H9 (cell line): ENCODE measurements at regions not wholly inside any gene's neighbourhood (a gene's known extent, or its start where the extent isn't known, plus 50 kb on each side); places are given as distances from the start of the nearest gene placed in this dataset.

Experiments used
- DNase-seq: peaks from one replicate; pipeline ENCODE4 v3.0.0-alpha.2; 2017
- H2AFZ ChIP-seq: one replicate; pipeline ENCODE4 v1.6.1; 2013; ENCODE audit warnings: mild to moderate bottlenecking, low read length, control low read depth, moderate library complexity
- H2AK5ac ChIP-seq: 2 replicates; pipeline ENCODE4 v1.6.1; 2013; ENCODE audit warnings: low read length, control low read depth, mixed read lengths; ENCODE audit not compliant: insufficient read length
- H2BK120ac ChIP-seq: one replicate; pipeline ENCODE4 v1.6.1; 2013; ENCODE audit warnings: low read depth, mild to moderate bottlenecking, low read length, control low read depth, inconsistent platforms; ENCODE audit not compliant: poor library complexity, severe bottlenecking
- H2BK12ac ChIP-seq: 2 replicates; pipeline ENCODE4 v1.6.1; 2013; ENCODE audit warnings: low read length, control low read depth, mixed read lengths, low read depth; ENCODE audit not compliant: insufficient read length
- H2BK15ac ChIP-seq: 2 replicates; pipeline ENCODE4 v1.6.1; 2013; ENCODE audit warnings: low read depth, low read length, control low read depth
- H2BK20ac ChIP-seq: one replicate; pipeline ENCODE4 v1.6.1; 2013; ENCODE audit warnings: low read depth, mild to moderate bottlenecking, low read length, control low read depth, inconsistent platforms; ENCODE audit not compliant: poor library complexity, severe bottlenecking
- H2BK5ac ChIP-seq: 2 replicates; pipeline ENCODE4 v1.6.1; 2013; ENCODE audit warnings: low read length, control low read depth, mixed read lengths; ENCODE audit not compliant: insufficient read length
- H3K14ac ChIP-seq: 2 replicates; pipeline ENCODE4 v1.6.1; 2013; ENCODE audit warnings: low read length, control low read depth; ENCODE audit not compliant: insufficient read depth
- H3K18ac ChIP-seq: 2 replicates; pipeline ENCODE4 v1.6.1; 2013; ENCODE audit warnings: low read depth, mild to moderate bottlenecking, mixed read lengths, low read length, control low read depth; ENCODE audit not compliant: insufficient read length
- H3K23ac ChIP-seq: 2 replicates; pipeline ENCODE4 v1.6.1; 2013; ENCODE audit warnings: low read length, control low read depth, mixed read lengths, low read depth; ENCODE audit not compliant: insufficient read length
- H3K23me2 ChIP-seq: 2 replicates; pipeline ENCODE4 v1.6.1; 2013; ENCODE audit warnings: low read depth, mild to moderate bottlenecking, mixed read lengths, low read length, control low read depth; ENCODE audit not compliant: insufficient read length, poor library complexity, severe bottlenecking
- H3K27ac ChIP-seq: 2 replicates; pipeline ENCODE4 v1.5.1; 2013; ENCODE audit warnings: low read length, control low read depth, mixed read lengths, low read depth; ENCODE audit not compliant: insufficient read length
- H3K27me3 ChIP-seq: 2 replicates; pipeline ENCODE4 v1.6.1; 2013; ENCODE audit warnings: low read length, control low read depth, inconsistent platforms; ENCODE audit not compliant: insufficient read depth
- H3K4ac ChIP-seq: 2 replicates; pipeline ENCODE4 v1.6.1; 2013; ENCODE audit warnings: low read depth, mild to moderate bottlenecking, control low read depth, inconsistent platforms, low read length, moderate library complexity
- H3K4me1 ChIP-seq: 2 replicates; pipeline ENCODE4 v1.6.1; 2013; ENCODE audit warnings: low read length, control low read depth, inconsistent platforms; ENCODE audit not compliant: insufficient read depth
- H3K4me2 ChIP-seq: 2 replicates; pipeline ENCODE4 v1.6.1; 2013; ENCODE audit warnings: low read length, control low read depth, mixed read lengths; ENCODE audit not compliant: insufficient read length, insufficient read depth
- H3K56ac ChIP-seq: 2 replicates; pipeline ENCODE4 v1.6.1; 2013; ENCODE audit warnings: low read depth, mild to moderate bottlenecking, mixed read lengths, low read length, control low read depth; ENCODE audit not compliant: insufficient read length
- H3K79me1 ChIP-seq: 2 replicates; pipeline ENCODE4 v1.6.1; 2013; ENCODE audit warnings: low read depth, mild to moderate bottlenecking, moderate library complexity, low read length, control low read depth, inconsistent platforms; ENCODE audit not compliant: insufficient read depth, poor library complexity, severe bottlenecking
- H3K79me2 ChIP-seq: 2 replicates; pipeline ENCODE4 v1.6.1; 2013; ENCODE audit warnings: low read length, control low read depth, inconsistent platforms; ENCODE audit not compliant: insufficient read depth
- H3K9ac ChIP-seq: 2 replicates; pipeline ENCODE4 v1.6.1; 2013; ENCODE audit warnings: low read length, control low read depth, mixed read lengths; ENCODE audit not compliant: insufficient read length; ENCODE audit errors: extremely low read depth
- H3K9me3 ChIP-seq: one replicate; pipeline ENCODE4 v1.6.1; 2013; ENCODE audit warnings: low read depth, low read length, inconsistent platforms; ENCODE audit not compliant: control insufficient read depth
- H3T11ph ChIP-seq: one replicate; pipeline ENCODE4 v1.6.1; 2013; ENCODE audit warnings: mild to moderate bottlenecking, low read length, control low read depth, inconsistent platforms
- H4K20me1 ChIP-seq: one replicate; pipeline ENCODE4 v1.6.1; 2013; ENCODE audit not compliant: control insufficient read depth, insufficient read length, insufficient read depth
- H4K5ac ChIP-seq: 2 replicates; pipeline ENCODE4 v1.6.1; 2013; ENCODE audit warnings: low read depth, mild to moderate bottlenecking, mixed read lengths, low read length, control low read depth; ENCODE audit not compliant: insufficient read length
- H4K8ac ChIP-seq: replicated peaks from 2 replicates; pipeline ENCODE4 v1.6.1; 2013; ENCODE audit warnings: low read length, control low read depth, mixed read lengths, low read depth; ENCODE audit not compliant: insufficient read length
- H4K91ac ChIP-seq: 2 replicates; pipeline ENCODE4 v1.6.1; 2013; ENCODE audit warnings: low read depth, mild to moderate bottlenecking, moderate library complexity, mixed read lengths, low read length, control low read depth; ENCODE audit not compliant: insufficient read length
- H3K27ac Mint-ChIP-seq, 3 experiments: 2 replicates in 2 of 3; 3 replicates in 1 of 3; pipeline ENCODE4 v1.8.0; 2020 to 2021; ENCODE audit warnings: mixed read lengths in 3 of 3, mild to moderate bottlenecking in 1 of 3, moderate library complexity in 1 of 3
- H3K27me3 Mint-ChIP-seq: 2 replicates; pipeline ENCODE4 v1.8.0; 2021; ENCODE audit warnings: low read depth, mild to moderate bottlenecking, moderate library complexity, mixed read lengths
- H3K36me3 Mint-ChIP-seq, 3 experiments: 2 replicates in 2 of 3; 3 replicates in 1 of 3; pipeline ENCODE4 v1.8.0; 2020 to 2021; ENCODE audit warnings: low read depth in 3 of 3, mixed read lengths in 3 of 3; ENCODE audit not compliant: insufficient read depth in 1 of 3
- H3K4me1 Mint-ChIP-seq, 2 experiments: 2 replicates each; pipeline ENCODE4 v1.8.0; 2020; ENCODE audit warnings: mixed read lengths in 2 of 2
- H3K4me3 Mint-ChIP-seq, 2 experiments: 2 replicates in 1 of 2; 3 replicates in 1 of 2; pipeline ENCODE4 v1.8.0; 2020 to 2021; ENCODE audit warnings: mild to moderate bottlenecking in 2 of 2, mixed read lengths in 2 of 2, moderate library complexity in 1 of 2
- H3K9me3 Mint-ChIP-seq, 2 experiments: 2 replicates in 1 of 2; 3 replicates in 1 of 2; pipeline ENCODE4 v1.8.0; 2020; ENCODE audit warnings: mild to moderate bottlenecking in 2 of 2, mixed read lengths in 2 of 2, moderate library complexity in 1 of 2
- CTCF ChIP-seq: fragments of 200-600 bp; sonication (generic); conservative IDR thresholded peaks from 3 replicates; pipeline ENCODE4 v1.8.0; 2021; ENCODE audit warnings: antibody characterized with exemption, mild to moderate bottlenecking
- WGBS: extraction: QIAGEN DNeasy Blood & Tissue Kit; methylation state at CpG from one replicate; pipeline ENCODE4 v1.1.7; 2013; ENCODE audit warnings: missing lambda C conversion rate, low lambda C conversion rate, mixed read lengths; ENCODE audit not compliant: insufficient read length; ENCODE audit errors: extremely low coverage; 5-methylcytosine and 5-hydroxymethylcytosine counted together

GRCh38 chr11:64430645-64431044, 71.7 kb downstream of the RPS6KA4 start:
- Histone ChIP-seq H2AK5ac (no peak overlapping the region), H2BK120ac (no peak overlapping the region), H4K91ac (no peak overlapping the region), H3K18ac (no peak overlapping the region), H2BK15ac (no peak overlapping the region), H2BK12ac (no peak overlapping the region), H4K8ac (no peak overlapping the region), H3K23me2 (no peaks in the 10 kb centered on the region), H4K20me1 (no peaks in the 10 kb centered on the region), H3K79me2 (no peaks in the 10 kb centered on the region), H3T11ph (no peak overlapping the region), H3K27ac (no peak overlapping the region), H3K23ac (no peak overlapping the region), H3K14ac (no peak overlapping the region), H3K9ac (no peak overlapping the region), H3K79me1 (no peaks in the 10 kb centered on the region), H2AFZ (no peak overlapping the region), H2BK5ac (no peak overlapping the region), H3K27me3 (no peaks in the 10 kb centered on the region; the same call in 1 of the 2 replicates), H3K9me3 (no peaks in the 10 kb centered on the region), H3K56ac (no peak overlapping the region), H3K4me1 (no peaks in the 10 kb centered on the region), H2BK20ac (no peak overlapping the region), H4K5ac (no peak overlapping the region), H3K4ac (no peak overlapping the region), H3K4me2 (no peak overlapping the region)
- Mint-ChIP-seq H3K36me3 (no peaks in the 10 kb centered on the region), H3K27ac (no peak overlapping the region), H3K9me3 (no peaks in the 10 kb centered on the region; a peak in 1 of 5 replicates), H3K27me3 (peaks cover 28% of the 10 kb centered on the region), H3K4me3 (no peak overlapping the region), H3K4me1 (peaks cover 2 to 5% of the 10 kb centered on the region in 2 experiments; a peak in 3 of 4 replicates)
- DNase-seq: no peak
- WGBS: no CpG with 5 or more reads among the region's 18 CpGs
- TF ChIP-seq CTCF: no peak
